T-helper 2 cell (primary cell): ENCODE measurements at regions not wholly inside any gene's neighbourhood (a gene's known extent, or its start where the extent isn't known, plus 50 kb on each side); places are given as distances from the start of the nearest gene placed in this dataset.

Experiments
- DNase-seq, 5 experiments: peaks; one replicate each; pipeline versions ENCODE4 v3.0.0 to v3.0.0-alpha.2; 2012 to 2022

GRCh38 chrX:106510713-106511403 lies 100.9 kb upstream of the RADX start:
- no peak for DNase-seq
